HG02884 (cell line): ENCODE measurements at regions not wholly inside any gene's neighbourhood (a gene's known extent, or its start where the extent isn't known, plus 50 kb on each side); places are given as distances from the start of the nearest gene placed in this dataset.

Source experiments
- ATAC-seq: cut with Tn5 transposase; IDR thresholded peaks from one replicate; pipeline ENCODE4 v1.9.1; 2021; ENCODE audit warnings: mild to moderate bottlenecking, moderate library complexity; ENCODE audit not compliant: unreplicated experiment

DNA sequence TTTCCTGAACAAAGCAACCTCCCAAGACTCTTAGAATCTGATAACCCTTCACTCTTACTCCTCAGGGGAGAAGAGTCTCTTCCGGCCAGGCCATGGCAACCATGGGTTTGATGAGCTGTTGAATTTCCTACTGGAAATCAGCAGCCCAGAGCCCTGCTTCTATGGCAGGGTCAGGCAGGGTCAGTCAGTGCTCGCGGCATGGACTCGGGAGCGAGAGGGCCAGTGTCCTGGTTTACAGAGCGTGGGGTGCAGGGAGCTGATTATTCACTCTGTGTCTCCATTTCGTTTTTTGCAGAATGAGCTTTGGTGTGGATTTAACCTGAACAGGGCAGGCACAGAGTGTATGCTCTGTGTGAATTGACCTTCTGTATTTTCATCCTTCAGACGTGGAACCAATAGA, 340.6 kb upstream of the SFSWAP start:
- ATAC-seq, result no peak

GRCh38 chr12:131370791-131371347, 340.0 kb upstream of the SFSWAP start:
- no peak for ATAC-seq

DNA sequence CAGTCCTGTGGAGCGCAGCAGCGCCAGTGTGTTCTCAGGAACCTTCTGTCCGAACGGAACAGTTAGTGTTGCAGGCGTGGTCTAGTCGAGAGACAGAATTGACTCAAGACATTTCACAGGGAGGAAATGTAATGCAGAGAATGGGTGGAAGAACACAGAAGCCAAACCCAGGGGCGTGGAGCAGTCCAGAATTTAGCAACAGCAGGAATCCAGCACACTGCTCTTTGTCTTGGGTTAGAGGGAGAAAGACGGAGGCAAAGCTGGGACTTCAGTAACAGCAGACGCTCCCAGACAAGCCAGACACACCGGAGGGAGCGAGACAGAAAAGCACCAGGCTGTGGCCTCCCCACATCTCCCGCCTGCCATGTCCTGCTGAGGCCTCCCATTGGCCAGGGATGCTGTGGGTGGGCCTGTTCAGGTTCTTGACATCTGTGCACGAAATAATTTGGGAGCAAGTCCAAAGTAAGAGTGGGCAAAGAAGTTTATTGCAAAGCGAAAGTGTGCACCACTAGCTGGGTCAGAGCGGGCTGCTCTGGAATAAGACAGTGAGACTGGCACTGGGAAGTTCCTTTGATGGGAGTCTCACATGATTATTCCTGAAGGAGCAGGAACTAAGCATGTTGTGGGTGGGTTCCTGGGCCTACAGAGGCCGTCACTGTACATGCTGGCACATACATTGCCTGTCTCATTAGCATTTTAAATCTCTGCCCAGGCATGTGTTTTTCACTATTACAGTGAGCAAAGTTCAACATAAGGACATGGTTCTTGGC, 339.3 kb upstream of the SFSWAP start:
- no peak for ATAC-seq

DNA sequence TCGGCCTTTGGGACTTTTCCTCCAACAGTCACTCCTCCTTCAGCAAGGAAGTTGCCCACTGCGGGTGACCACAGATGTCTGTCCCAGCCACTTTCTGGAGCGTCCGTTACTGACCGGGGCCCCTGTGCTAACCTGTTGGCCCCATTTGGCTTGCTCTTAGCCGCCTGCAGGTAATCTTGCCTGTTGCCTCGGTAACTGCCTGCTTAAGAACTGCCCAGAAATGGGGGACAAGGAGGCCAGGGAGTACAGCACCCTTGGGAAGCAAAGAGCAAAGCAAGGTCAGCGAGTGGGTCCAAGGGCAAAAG, 338.8 kb upstream of the SFSWAP start:
- no peak for ATAC-seq

DNA sequence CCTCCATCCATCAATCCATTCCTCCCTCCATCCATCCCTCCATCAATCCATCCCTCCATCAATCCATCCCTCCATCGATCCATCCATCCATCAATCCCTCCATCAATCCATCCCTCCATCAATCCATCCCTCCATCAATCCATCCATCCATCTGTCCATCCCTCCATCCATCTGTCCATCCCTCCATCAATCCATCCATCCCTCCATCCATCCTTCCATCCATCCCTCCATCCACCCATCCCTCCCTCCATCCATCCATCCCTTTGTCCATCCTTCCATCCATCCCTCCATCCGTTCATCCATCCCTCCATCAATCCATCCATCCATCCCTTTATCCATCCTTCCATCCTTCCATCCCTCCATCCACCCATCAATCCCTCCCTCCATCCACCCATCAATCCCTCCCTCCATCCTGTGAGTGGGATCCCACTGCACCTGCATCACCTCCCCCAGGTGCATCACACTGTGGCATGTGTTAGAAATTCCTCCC, 338.1 kb upstream of the SFSWAP start:
- ATAC-seq, result no peak

- ATAC-seq, result no peak
Observed at GRCh38 chr12:131375261-131375971, 335.5 kb upstream of the SFSWAP start.

DNA sequence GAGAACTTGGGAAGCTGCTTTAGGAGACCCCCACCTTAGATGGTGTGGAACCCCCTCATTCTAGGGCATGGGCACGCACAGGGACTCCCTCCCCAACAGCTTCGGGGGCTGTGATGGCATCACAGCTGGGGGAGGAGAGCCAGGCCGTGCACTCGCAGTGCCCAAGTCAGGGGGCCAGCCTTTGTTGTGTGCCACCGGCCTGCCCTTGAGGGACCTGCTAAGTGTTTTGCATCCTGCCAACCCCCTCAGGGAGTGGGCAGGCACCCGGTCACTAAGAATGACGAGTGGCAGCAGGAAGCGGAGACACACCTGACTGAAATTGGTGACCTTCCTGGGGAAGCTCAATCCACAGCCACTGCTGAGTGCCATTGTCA, 334.9 kb upstream of the SFSWAP start:
- no peak for ATAC-seq

- ATAC-seq, result no peak
Observed at GRCh38 chr12:131378176-131378842, 332.6 kb upstream of the SFSWAP start.

GRCh38 chr12:131378861-131379665, 331.8 kb upstream of the SFSWAP start:
- no peak for ATAC-seq

- ATAC-seq, result no peak
Observed at GRCh38 chr12:131379738-131380137, 331.2 kb upstream of the SFSWAP start.

DNA sequence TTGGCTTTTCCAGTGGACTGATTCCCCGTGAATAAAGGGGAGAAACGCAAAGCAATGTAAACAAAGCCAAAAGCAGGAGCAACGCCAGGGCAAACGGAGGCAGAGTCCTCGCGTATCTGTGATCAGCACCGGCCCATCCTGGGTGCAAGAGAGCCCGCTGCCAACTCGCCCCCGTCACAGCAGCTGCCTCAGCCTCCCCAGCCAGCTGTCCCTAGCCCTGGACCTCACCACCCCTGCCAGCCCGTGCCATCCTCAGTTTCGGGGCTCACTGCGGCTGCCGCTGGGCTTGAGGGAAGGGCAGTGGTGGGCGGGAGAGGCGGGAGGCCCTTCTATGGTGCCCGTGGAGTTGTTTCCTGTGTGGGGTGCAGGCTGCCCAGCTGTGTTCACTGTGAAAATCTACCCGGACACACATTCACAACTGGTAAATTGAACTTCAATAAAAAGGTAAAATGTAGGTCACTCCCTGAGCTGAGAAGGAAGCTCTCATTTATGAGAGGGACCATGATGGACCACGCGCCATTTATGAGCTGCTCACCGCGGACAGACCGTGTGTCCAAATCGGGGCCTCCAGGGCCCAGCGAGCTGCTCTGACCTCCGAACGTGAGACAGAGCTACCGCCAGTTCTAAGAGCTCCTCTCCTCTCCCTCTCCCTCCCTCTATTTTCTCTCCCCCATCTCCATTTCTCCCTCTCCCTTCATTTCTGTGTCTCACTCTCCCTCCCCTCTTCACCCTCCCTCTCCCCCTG, 330.5 kb upstream of the SFSWAP start:
- no peak for ATAC-seq

DNA sequence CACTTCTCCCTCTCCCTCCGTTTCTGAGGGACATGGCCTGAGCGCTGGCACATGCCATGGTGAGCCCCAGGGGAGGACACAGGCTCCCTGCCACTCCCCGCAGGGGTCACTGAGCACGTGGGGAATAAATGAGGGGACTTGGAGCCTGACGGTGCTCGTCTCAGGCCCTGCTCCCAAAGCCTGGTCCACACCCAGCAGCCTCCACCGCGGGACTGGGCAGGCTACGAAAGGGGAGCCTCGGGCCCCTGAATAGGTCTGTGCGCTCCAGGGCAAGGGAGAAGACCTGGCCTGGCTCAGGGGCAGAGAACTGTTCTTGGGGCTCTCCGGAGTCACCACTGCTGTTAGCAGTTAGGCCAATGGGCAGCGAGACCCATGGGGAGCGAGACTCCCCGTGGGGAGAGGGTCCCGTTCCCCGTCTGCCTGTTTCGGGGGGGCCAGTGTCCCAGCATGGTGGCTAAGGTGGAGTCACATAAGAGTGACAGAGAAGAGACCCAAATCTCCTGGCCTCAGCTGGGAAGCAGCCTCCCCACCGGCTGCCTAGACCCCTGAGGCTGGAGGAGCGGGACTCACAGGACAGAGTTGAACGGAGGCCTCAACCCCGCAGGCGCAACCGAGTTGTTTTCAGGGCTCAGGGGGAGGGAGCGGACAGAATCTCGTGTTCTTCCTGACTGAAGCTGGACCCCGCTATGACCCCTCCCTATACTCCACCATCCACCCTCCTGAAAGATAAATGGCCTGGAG, 329.8 kb upstream of the SFSWAP start:
- no peak for ATAC-seq

DNA sequence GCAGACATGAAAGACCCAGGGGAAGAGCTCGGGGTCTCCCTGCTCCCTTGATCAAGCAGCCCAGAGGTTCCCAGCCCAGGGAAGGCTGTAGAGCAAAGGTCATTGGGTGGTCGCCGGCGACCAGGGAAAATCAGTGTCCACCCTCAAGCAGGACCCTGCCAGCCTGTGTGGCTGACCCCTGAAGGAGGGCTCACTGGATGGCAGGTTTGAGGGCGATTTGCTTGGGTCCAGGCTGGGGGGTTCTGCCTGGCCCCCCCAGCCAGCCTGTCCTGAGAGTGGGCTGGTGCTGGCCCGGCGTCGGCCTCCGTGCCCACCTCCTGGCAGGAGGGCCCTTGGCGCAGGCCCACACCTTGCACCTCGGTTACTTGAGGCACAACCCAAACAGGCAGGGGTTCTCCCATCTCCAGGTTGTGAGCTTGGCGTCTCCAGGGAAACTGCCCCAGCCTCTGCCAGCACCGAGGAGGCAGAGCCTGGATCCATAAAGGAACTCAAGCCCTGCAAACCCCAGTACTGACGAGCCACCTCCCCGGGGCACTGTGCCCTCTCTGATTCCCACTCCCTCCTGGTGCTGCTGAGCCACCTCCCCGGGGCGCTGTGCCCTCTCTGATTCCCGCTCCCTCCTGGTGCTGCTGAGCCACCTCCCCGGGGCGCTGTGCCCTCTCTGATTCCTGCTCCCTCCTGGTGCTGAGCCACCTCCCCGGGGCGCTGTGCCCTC, 329.0 kb upstream of the SFSWAP start:
- ATAC-seq, result no peak

GRCh38 chr12:131383291-131383690, 327.6 kb upstream of the SFSWAP start:
- ATAC-seq, result no peak

- ATAC-seq, result no peak
Observed at GRCh38 chr12:131383741-131384543, 326.9 kb upstream of the SFSWAP start.

- no peak for ATAC-seq
Observed at GRCh38 chr12:131384544-131384855, 326.4 kb upstream of the SFSWAP start.

DNA sequence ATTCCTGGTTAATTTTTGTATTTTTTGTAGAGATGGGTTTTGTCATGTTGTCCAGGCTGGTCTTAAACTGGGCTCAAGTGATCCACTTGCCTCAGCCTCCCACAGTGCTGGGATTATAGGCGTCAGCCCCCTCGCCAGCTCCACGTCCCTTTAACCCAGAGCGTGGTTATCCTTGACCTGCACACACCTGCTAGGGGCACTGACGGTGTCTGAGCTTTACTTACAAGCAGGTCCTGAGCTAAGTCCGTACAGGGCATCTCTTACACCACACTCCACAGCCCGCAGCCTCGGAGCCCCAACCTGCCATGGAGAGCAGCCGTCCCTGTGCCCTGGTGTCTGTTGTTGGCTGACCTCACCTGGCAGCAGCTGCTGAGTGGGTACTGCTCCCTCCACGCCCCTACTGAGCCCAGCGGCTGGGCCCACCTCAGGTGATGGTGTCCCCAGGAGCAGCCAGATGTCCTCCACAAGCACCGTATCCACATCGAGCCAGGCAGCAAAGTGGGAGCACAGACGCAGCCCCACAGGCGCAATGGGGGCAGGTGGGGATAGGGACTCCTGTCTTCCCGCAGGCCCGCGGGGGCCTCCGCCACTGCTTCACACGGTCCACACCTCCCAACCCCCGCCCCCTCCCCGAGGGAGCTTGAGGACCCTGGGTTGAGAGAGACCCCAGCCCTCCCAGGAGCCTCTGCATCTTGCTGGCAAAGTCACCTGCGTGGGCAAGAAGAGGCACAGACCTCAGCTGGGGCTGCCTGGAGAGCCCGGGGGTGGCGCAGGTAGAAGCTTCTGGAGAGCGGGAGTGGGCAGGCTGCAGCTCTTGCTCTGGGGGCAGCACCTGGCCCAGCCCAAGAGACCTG, 325.4 kb upstream of the SFSWAP start:
- no peak for ATAC-seq
